ENCODE measurements at regions not wholly inside any gene's neighbourhood (a gene's known extent, or its start where the extent isn't known, plus 50 kb on each side); places are given as distances from the start of the nearest gene placed in this dataset.

GRCh38 chr10:113292086-113292485, 260.8 kb upstream of the HABP2 start:
- intact Hi-C loops (cut with DNase I): no loop called here
- no peak overlapping the region for H3K27ac ChIP-seq
- H3K4me3 ChIP-seq: no peak overlapping the region
- no peak for DNase-seq (ENCODE audit: low spot score in 2 of 2)
- no peaks in the 10 kb centered on the region for H3K36me3 ChIP-seq
- no peak for TF ChIP-seq CTCF (IDR thresholded peaks at IDR 0.05)
- no peaks in the 10 kb centered on the region for H3K9me3 ChIP-seq
- H3K27me3 ChIP-seq: no peaks in the 10 kb centered on the region
- H3K4me1 ChIP-seq: no peaks in the 10 kb centered on the region

GRCh38 chr10:113292743-113293142, 260.1 kb upstream of the HABP2 start:
- H3K4me1 ChIP-seq: no peaks in the 10 kb centered on the region
- TF ChIP-seq CTCF (IDR thresholded peaks at IDR 0.05): no peak
- intact Hi-C loops (cut with DNase I): no loop called here
- no peaks in the 10 kb centered on the region for H3K9me3 ChIP-seq
- H3K36me3 ChIP-seq: no peaks in the 10 kb centered on the region
- no peak for DNase-seq (ENCODE audit: low spot score in 2 of 2)
- H3K27ac ChIP-seq: no peak overlapping the region
- no peak overlapping the region for H3K4me3 ChIP-seq
- no peaks in the 10 kb centered on the region for H3K27me3 ChIP-seq

- Histone ChIP-seq H3K4me1 (no peaks in the 10 kb centered on the region), H3K9me3 (no peaks in the 10 kb centered on the region), H3K4me3 (no peak overlapping the region), H3K27ac (no peak overlapping the region), H3K36me3 (no peaks in the 10 kb centered on the region), H3K27me3 (no peaks in the 10 kb centered on the region)
- intact Hi-C loops (cut with DNase I): no loop called here
- TF ChIP-seq CTCF (IDR thresholded peaks at IDR 0.05): no peak
- DNase-seq (ENCODE audit: low spot score in 2 of 2): no peak
Observed at GRCh38 chr10:113293167-113293566, 259.7 kb upstream of the HABP2 start.

GRCh38 chr10:113294868-113295267, 258.0 kb upstream of the HABP2 start:
- no peaks in the 10 kb centered on the region for H3K36me3 ChIP-seq
- H3K9me3 ChIP-seq: no peaks in the 10 kb centered on the region
- no peak overlapping the region for H3K4me3 ChIP-seq
- DNase-seq (ENCODE audit: low spot score in 2 of 2): no peak
- H3K27ac ChIP-seq: no peak overlapping the region
- no peak for TF ChIP-seq CTCF (IDR thresholded peaks at IDR 0.05)
- intact Hi-C loops (cut with DNase I): no loop called here
- H3K4me1 ChIP-seq: no peaks in the 10 kb centered on the region
- no peaks in the 10 kb centered on the region for H3K27me3 ChIP-seq

- Histone ChIP-seq H3K27me3 (no peaks in the 10 kb centered on the region), H3K27ac (no peak overlapping the region), H3K9me3 (no peaks in the 10 kb centered on the region), H3K4me1 (no peaks in the 10 kb centered on the region), H3K36me3 (no peaks in the 10 kb centered on the region), H3K4me3 (no peak overlapping the region)
- no peak for TF ChIP-seq CTCF (IDR thresholded peaks at IDR 0.05)
- no peak for DNase-seq (ENCODE audit: low spot score in 2 of 2)
- intact Hi-C loops (cut with DNase I): no loop called here
Observed at GRCh38 chr10:113297226-113297625, 255.6 kb upstream of the HABP2 start.

GRCh38 chr10:113298616-113299015, 254.2 kb upstream of the HABP2 start:
- DNase-seq (ENCODE audit: low spot score in 2 of 2): no peak
- no peaks in the 10 kb centered on the region for H3K27me3 ChIP-seq
- H3K4me3 ChIP-seq: no peak overlapping the region
- H3K27ac ChIP-seq: no peak overlapping the region
- H3K4me1 ChIP-seq: no peaks in the 10 kb centered on the region
- H3K36me3 ChIP-seq: no peaks in the 10 kb centered on the region
- no peak for TF ChIP-seq CTCF (IDR thresholded peaks at IDR 0.05)
- no peaks in the 10 kb centered on the region for H3K9me3 ChIP-seq
- intact Hi-C loops (cut with DNase I): no loop called here
